ENCODE measurements at regions not wholly inside any gene's neighbourhood (a gene's known extent, or its start where the extent isn't known, plus 50 kb on each side); places are given as distances from the start of the nearest gene placed in this dataset.

DNA sequence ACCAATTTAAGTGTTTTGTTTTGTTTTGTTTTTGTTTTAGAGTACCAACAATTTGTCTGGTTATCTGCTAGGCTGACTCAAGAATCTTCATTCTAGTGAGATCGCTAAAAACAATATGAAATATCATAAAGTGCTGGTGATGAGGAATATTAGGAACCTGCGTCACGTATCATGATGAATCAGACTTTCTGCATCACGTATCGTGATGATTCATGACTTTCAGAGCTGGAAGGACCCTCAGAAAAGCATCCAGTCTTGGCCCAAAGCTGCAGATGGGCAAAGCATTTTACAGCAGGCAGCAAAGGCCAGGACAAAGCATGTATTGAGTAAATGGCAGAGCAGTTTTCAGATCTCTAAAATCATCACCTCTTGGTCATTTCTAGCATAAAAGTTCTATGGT, 278.0 kb upstream of the BOD1L1 start:
- Histone ChIP-seq H4K91ac (ENCODE audit: low read depth, low read length) (no peak overlapping the region), H3K4me2 (ENCODE audit: low read length) (no peak overlapping the region), H4K8ac (ENCODE audit: low read depth, low read length) (no peak overlapping the region), H3K36me3 (ENCODE audit: control insufficient read depth in 1 of 2, insufficient read depth in 2 of 2, low read length in 2 of 2) (no peaks in the 10 kb centered on the region), H3K79me2 (ENCODE audit: control insufficient read depth, insufficient read depth, low read length, poor library complexity) (no peaks in the 10 kb centered on the region), H3K4me1 (ENCODE audit: control insufficient read depth in 1 of 2, insufficient read depth in 2 of 2, low read length in 2 of 2) (peaks cover 2 to 3% of the 10 kb centered on the region in 2 experiments), H2AFZ (ENCODE audit: insufficient read depth, low read length, poor library complexity) (no peak overlapping the region), H3K27ac (ENCODE audit: low read depth, low read length) (no peak overlapping the region), H4K12ac (ENCODE audit: low read depth, low read length) (no peak overlapping the region), H2BK12ac (ENCODE audit: low read length) (no peak overlapping the region), H3K79me1 (ENCODE audit: low read length) (no peaks in the 10 kb centered on the region), H2BK5ac (ENCODE audit: low read depth, low read length, poor library complexity) (no peak overlapping the region), H3K27me3 (ENCODE audit: insufficient read depth, low read length) (no peaks in the 10 kb centered on the region), H3K4ac (ENCODE audit: low read depth, low read length) (no peak overlapping the region), H3K9me3 (ENCODE audit: insufficient read depth, low read depth, low read length) (no peaks in the 10 kb centered on the region), H3K23ac (ENCODE audit: low read length) (no peak overlapping the region), H3K4me3 (ENCODE audit: low read depth, low read length) (no peak overlapping the region), H3K18ac (ENCODE audit: low read length) (no peak overlapping the region), H2BK120ac (ENCODE audit: insufficient read depth, low read length, poor library complexity) (no peak overlapping the region), H2AK5ac (ENCODE audit: low read length) (no peak overlapping the region), H3K14ac (ENCODE audit: low read length) (no peak overlapping the region), H3K9ac (ENCODE audit: low read length) (no peak overlapping the region)
- no peak for DNase-seq
- WGBS (ENCODE audit: extremely low coverage, insufficient coverage, insufficient read length): no CpG with 5 or more reads among the region's 5 CpGs

DNA sequence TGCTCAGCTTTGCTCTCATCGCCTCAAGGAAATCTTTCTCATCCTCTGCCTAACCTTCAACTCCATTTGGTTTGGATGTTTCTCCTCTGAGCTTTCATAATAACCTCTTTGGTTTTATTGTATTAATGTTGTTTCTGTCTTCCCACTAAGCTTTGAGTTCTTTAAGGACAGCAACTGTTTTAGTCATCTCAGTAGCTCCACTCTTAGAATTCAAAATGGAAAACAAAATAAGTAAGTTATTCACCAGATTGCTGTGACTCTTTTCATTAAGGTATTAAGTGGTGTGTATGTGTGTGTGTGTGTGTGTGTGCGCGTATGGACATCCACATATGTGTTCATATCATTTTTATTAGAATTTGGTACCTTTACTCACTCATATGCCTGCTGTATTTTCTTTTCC, 279.2 kb upstream of the BOD1L1 start:
- no peaks in the 10 kb centered on the region for H3K9me3 ChIP-seq (ENCODE audit: insufficient read depth, low read depth, low read length)
- no peaks in the 10 kb centered on the region for H3K36me3 ChIP-seq (ENCODE audit: control insufficient read depth in 1 of 2, insufficient read depth in 2 of 2, low read length in 2 of 2)
- H3K4ac ChIP-seq (ENCODE audit: low read depth, low read length): no peak overlapping the region
- H2BK12ac ChIP-seq (ENCODE audit: low read length): no peak overlapping the region
- H4K91ac ChIP-seq (ENCODE audit: low read depth, low read length): no peak overlapping the region
- no peak overlapping the region for H2AK5ac ChIP-seq (ENCODE audit: low read length)
- H3K4me1 ChIP-seq (ENCODE audit: control insufficient read depth in 1 of 2, insufficient read depth in 2 of 2, low read length in 2 of 2): peaks cover 2 to 3% of the 10 kb centered on the region in 2 experiments
- no peaks in the 10 kb centered on the region for H3K79me1 ChIP-seq (ENCODE audit: low read length)
- no peak overlapping the region for H4K8ac ChIP-seq (ENCODE audit: low read depth, low read length)
- no peak overlapping the region for H3K27ac ChIP-seq (ENCODE audit: low read depth, low read length)
- no peak for DNase-seq
- H3K23ac ChIP-seq (ENCODE audit: low read length): no peak overlapping the region
- no peak overlapping the region for H2BK120ac ChIP-seq (ENCODE audit: insufficient read depth, low read length, poor library complexity)
- H3K18ac ChIP-seq (ENCODE audit: low read length): no peak overlapping the region
- H3K27me3 ChIP-seq (ENCODE audit: insufficient read depth, low read length): no peaks in the 10 kb centered on the region
- no peak overlapping the region for H2AFZ ChIP-seq (ENCODE audit: insufficient read depth, low read length, poor library complexity)
- no peak overlapping the region for H3K9ac ChIP-seq (ENCODE audit: low read length)
- no peak overlapping the region for H4K12ac ChIP-seq (ENCODE audit: low read depth, low read length)
- WGBS (ENCODE audit: extremely low coverage, insufficient coverage, insufficient read length): no CpG with 5 or more reads among the region's 3 CpGs
- H3K4me2 ChIP-seq (ENCODE audit: low read length): no peak overlapping the region
- no peak overlapping the region for H3K4me3 ChIP-seq (ENCODE audit: low read depth, low read length)
- H2BK5ac ChIP-seq (ENCODE audit: low read depth, low read length, poor library complexity): no peak overlapping the region
- no peak overlapping the region for H3K14ac ChIP-seq (ENCODE audit: low read length)
- H3K79me2 ChIP-seq (ENCODE audit: control insufficient read depth, insufficient read depth, low read length, poor library complexity): no peaks in the 10 kb centered on the region

GRCh38 chr4:13907255-13907751, 279.8 kb upstream of the BOD1L1 start:
- H3K23ac ChIP-seq (ENCODE audit: low read length): no peak overlapping the region
- peaks cover 2 to 3% of the 10 kb centered on the region in 2 experiments for H3K4me1 ChIP-seq (ENCODE audit: control insufficient read depth in 1 of 2, insufficient read depth in 2 of 2, low read length in 2 of 2)
- no peak overlapping the region for H4K12ac ChIP-seq (ENCODE audit: low read depth, low read length)
- no peaks in the 10 kb centered on the region for H3K79me2 ChIP-seq (ENCODE audit: control insufficient read depth, insufficient read depth, low read length, poor library complexity)
- no peak overlapping the region for H2BK120ac ChIP-seq (ENCODE audit: insufficient read depth, low read length, poor library complexity)
- H3K36me3 ChIP-seq (ENCODE audit: control insufficient read depth in 1 of 2, insufficient read depth in 2 of 2, low read length in 2 of 2): no peaks in the 10 kb centered on the region
- no peak overlapping the region for H3K18ac ChIP-seq (ENCODE audit: low read length)
- no peak overlapping the region for H3K9ac ChIP-seq (ENCODE audit: low read length)
- H4K8ac ChIP-seq (ENCODE audit: low read depth, low read length): no peak overlapping the region
- H3K9me3 ChIP-seq (ENCODE audit: insufficient read depth, low read depth, low read length): no peaks in the 10 kb centered on the region
- no peak overlapping the region for H3K14ac ChIP-seq (ENCODE audit: low read length)
- H2AK5ac ChIP-seq (ENCODE audit: low read length): no peak overlapping the region
- no peak overlapping the region for H3K4ac ChIP-seq (ENCODE audit: low read depth, low read length)
- H3K4me2 ChIP-seq (ENCODE audit: low read length): no peak overlapping the region
- H2BK5ac ChIP-seq (ENCODE audit: low read depth, low read length, poor library complexity): no peak overlapping the region
- DNase-seq: peak; percentile 27 to 73
- no peak overlapping the region for H3K4me3 ChIP-seq (ENCODE audit: low read depth, low read length)
- no peak overlapping the region for H4K91ac ChIP-seq (ENCODE audit: low read depth, low read length)
- no peak overlapping the region for H2AFZ ChIP-seq (ENCODE audit: insufficient read depth, low read length, poor library complexity)
- H3K27ac ChIP-seq (ENCODE audit: low read depth, low read length): no peak overlapping the region
- WGBS (ENCODE audit: extremely low coverage, insufficient coverage, insufficient read length): no CpG with 5 or more reads among the region's 1 CpG
- H3K27me3 ChIP-seq (ENCODE audit: insufficient read depth, low read length): no peaks in the 10 kb centered on the region
- H3K79me1 ChIP-seq (ENCODE audit: low read length): no peaks in the 10 kb centered on the region
- H2BK12ac ChIP-seq (ENCODE audit: low read length): no peak overlapping the region

DNA sequence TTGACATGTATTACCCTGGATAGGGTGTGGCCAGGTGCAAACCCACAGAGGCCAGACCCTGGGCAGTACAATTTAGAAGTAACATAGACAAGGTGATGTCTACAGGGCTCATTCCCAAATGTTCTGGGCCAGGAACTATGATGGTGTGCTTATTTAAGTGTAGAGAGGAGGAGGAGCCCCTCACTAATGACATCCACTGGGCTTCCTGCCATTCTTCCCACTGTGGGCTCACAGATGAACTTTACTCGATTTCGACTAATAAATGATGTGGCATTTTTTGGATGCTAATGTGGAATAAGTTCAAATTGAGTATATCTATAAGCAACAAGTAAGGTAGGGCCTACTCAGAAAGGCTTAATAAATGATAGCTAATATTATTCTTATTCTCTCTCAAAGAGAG, 280.9 kb upstream of the BOD1L1 start:
- Histone ChIP-seq H3K4me3 (ENCODE audit: low read depth, low read length) (no peak overlapping the region), H4K12ac (ENCODE audit: low read depth, low read length) (no peak overlapping the region), H3K4me2 (ENCODE audit: low read length) (no peak overlapping the region), H3K36me3 (ENCODE audit: control insufficient read depth in 1 of 2, insufficient read depth in 2 of 2, low read length in 2 of 2) (no peaks in the 10 kb centered on the region), H4K91ac (ENCODE audit: low read depth, low read length) (no peak overlapping the region), H3K23ac (ENCODE audit: low read length) (no peak overlapping the region), H3K9ac (ENCODE audit: low read length) (no peak overlapping the region), H2AFZ (ENCODE audit: insufficient read depth, low read length, poor library complexity) (no peak overlapping the region), H2AK5ac (ENCODE audit: low read length) (no peak overlapping the region), H3K4me1 (ENCODE audit: control insufficient read depth in 1 of 2, insufficient read depth in 2 of 2, low read length in 2 of 2) (peaks cover 2 to 3% of the 10 kb centered on the region in 2 experiments), H2BK120ac (ENCODE audit: insufficient read depth, low read length, poor library complexity) (no peak overlapping the region), H3K27ac (ENCODE audit: low read depth, low read length) (no peak overlapping the region), H3K18ac (ENCODE audit: low read length) (no peak overlapping the region), H3K14ac (ENCODE audit: low read length) (no peak overlapping the region), H3K4ac (ENCODE audit: low read depth, low read length) (no peak overlapping the region), H3K79me2 (ENCODE audit: control insufficient read depth, insufficient read depth, low read length, poor library complexity) (no peaks in the 10 kb centered on the region), H3K27me3 (ENCODE audit: insufficient read depth, low read length) (no peaks in the 10 kb centered on the region), H3K9me3 (ENCODE audit: insufficient read depth, low read depth, low read length) (no peaks in the 10 kb centered on the region), H2BK12ac (ENCODE audit: low read length) (no peak overlapping the region), H3K79me1 (ENCODE audit: low read length) (no peaks in the 10 kb centered on the region), H4K8ac (ENCODE audit: low read depth, low read length) (no peak overlapping the region), H2BK5ac (ENCODE audit: low read depth, low read length, poor library complexity) (no peak overlapping the region)
- no CpG with 5 or more reads among the region's 2 CpGs for WGBS (ENCODE audit: extremely low coverage, insufficient coverage, insufficient read length)
- no peak for DNase-seq

All from trophoblast cell (in vitro differentiated cells and primary cell).